Mesendoderm (in vitro differentiated cells): ENCODE measurements at regions not wholly inside any gene's neighbourhood (a gene's known extent, or its start where the extent isn't known, plus 50 kb on each side); places are given as distances from the start of the nearest gene placed in this dataset.

Source experiments
- DNase-seq: peaks from one replicate; pipeline ENCODE4 v3.0.0; 2013
- H2AK5ac ChIP-seq: 2 replicates; pipeline ENCODE4 v1.6.1; 2013; ENCODE audit warnings: low read length, inconsistent platforms
- H2BK120ac ChIP-seq: 2 replicates; pipeline ENCODE4 v1.6.1; 2013; ENCODE audit warnings: low read depth, mild to moderate bottlenecking, low read length, moderate library complexity, mixed read lengths
- H2BK15ac ChIP-seq: replicated peaks from 2 replicates; pipeline ENCODE4 v1.6.1; 2013; ENCODE audit warnings: low read depth, mild to moderate bottlenecking, moderate library complexity
- H2BK5ac ChIP-seq: 2 replicates; pipeline ENCODE4 v1.6.1; 2013; ENCODE audit warnings: low read length, inconsistent platforms
- H3K18ac ChIP-seq: 2 replicates; pipeline ENCODE4 v1.6.1; 2013; ENCODE audit warnings: mild to moderate bottlenecking, low read length, mixed read lengths
- H3K23ac ChIP-seq: one replicate; pipeline ENCODE4 v1.6.1; 2013; ENCODE audit warnings: low read length
- H3K27ac ChIP-seq: 2 replicates; pipeline ENCODE4 v1.5.1; 2013; ENCODE audit warnings: low read depth, mild to moderate bottlenecking, inconsistent platforms, low read length, moderate library complexity
- H3K27me3 ChIP-seq: 2 replicates; pipeline ENCODE4 v1.6.1; 2013; ENCODE audit warnings: low read length, control low read depth, mild to moderate bottlenecking, inconsistent platforms; ENCODE audit not compliant: insufficient read depth, poor library complexity
- H3K36me3 ChIP-seq: 2 replicates; pipeline ENCODE4 v1.6.1; 2013; ENCODE audit warnings: low read length, inconsistent platforms; ENCODE audit not compliant: control insufficient read depth, insufficient read depth
- H3K4ac ChIP-seq: one replicate; pipeline ENCODE4 v1.6.1; 2013; ENCODE audit warnings: low read depth, mild to moderate bottlenecking, low read length, moderate library complexity
- H3K4me1 ChIP-seq: 2 replicates; pipeline ENCODE4 v1.6.1; 2013; ENCODE audit warnings: low read depth, low read length, inconsistent platforms; ENCODE audit not compliant: control insufficient read depth
- H3K4me2 ChIP-seq: 2 replicates; pipeline ENCODE4 v1.6.1; 2013; ENCODE audit warnings: low read length
- H3K4me3 ChIP-seq: 2 replicates; pipeline ENCODE4 v1.5.1; 2013; ENCODE audit warnings: mild to moderate bottlenecking, low read length
- H3K56ac ChIP-seq: one replicate; pipeline ENCODE4 v1.6.1; 2013; ENCODE audit warnings: low read length
- H3K79me1 ChIP-seq: 2 replicates; pipeline ENCODE4 v1.6.1; 2013; ENCODE audit warnings: low read length, inconsistent platforms
- H3K79me2 ChIP-seq: 2 replicates; pipeline ENCODE4 v1.6.1; 2013; ENCODE audit warnings: mild to moderate bottlenecking, low read length; ENCODE audit not compliant: control insufficient read depth, insufficient read depth
- H3K9ac ChIP-seq: 2 replicates; pipeline ENCODE4 v1.6.1; 2013; ENCODE audit warnings: low read length, inconsistent platforms
- H4K5ac ChIP-seq: one replicate; pipeline ENCODE4 v1.6.1; 2013; ENCODE audit warnings: low read length
- H4K8ac ChIP-seq: one replicate; pipeline ENCODE4 v1.6.1; 2013; ENCODE audit warnings: low read depth, mild to moderate bottlenecking, control low read depth, low read length, moderate library complexity
- WGBS: extraction: QIAGEN DNeasy Blood & Tissue Kit; methylation state at CpG from one replicate; pipeline ENCODE4 v1.1.7; 2013; ENCODE audit warnings: low lambda C conversion rate, missing lambda C conversion rate; ENCODE audit not compliant: insufficient coverage; ENCODE audit errors: extremely low coverage; 5-methylcytosine and 5-hydroxymethylcytosine counted together

DNA sequence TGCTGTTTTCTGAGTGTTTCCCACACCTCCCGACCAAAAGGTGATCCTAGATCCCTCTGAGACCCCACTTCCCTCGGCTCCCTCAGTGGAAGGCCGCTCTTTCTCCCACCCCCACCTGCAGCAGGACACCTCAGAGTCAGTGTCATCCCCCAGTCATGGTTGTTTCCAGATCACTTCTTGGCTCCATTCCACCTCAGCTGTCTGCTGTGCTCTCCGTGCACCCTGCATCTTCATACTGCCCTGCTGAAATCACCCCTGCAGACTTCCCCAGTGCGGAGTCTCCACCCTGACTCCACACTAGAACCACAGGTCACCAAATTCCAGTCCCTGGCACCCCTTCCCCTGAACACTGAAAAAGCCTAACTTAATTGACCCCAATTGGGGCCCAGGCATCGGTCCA, 255.1 kb upstream of the CDYL start:
- no peak for DNase-seq
- H3K4ac ChIP-seq = no peak overlapping the region
- H2AK5ac ChIP-seq = no peak overlapping the region
- H3K56ac ChIP-seq = no peak overlapping the region
- no peak overlapping the region for H3K23ac ChIP-seq
- H2BK15ac ChIP-seq = no peak overlapping the region
- H3K4me3 ChIP-seq = no peak overlapping the region
- no peak overlapping the region for H2BK120ac ChIP-seq
- H3K18ac ChIP-seq = no peak overlapping the region
- H3K27me3 ChIP-seq = no peaks in the 10 kb centered on the region
- no peak overlapping the region for H4K8ac ChIP-seq
- H3K36me3 ChIP-seq = no peaks in the 10 kb centered on the region
- no peak overlapping the region for H3K27ac ChIP-seq
- H3K4me2 ChIP-seq = no peak overlapping the region
- H3K79me1 ChIP-seq = no peaks in the 10 kb centered on the region
- H3K4me1 ChIP-seq = no peaks in the 10 kb centered on the region
- no CpG with 5 or more reads among the region's 6 CpGs for WGBS
- no peaks in the 10 kb centered on the region for H3K79me2 ChIP-seq
- no peak overlapping the region for H4K5ac ChIP-seq
- no peak overlapping the region for H2BK5ac ChIP-seq
- no peak overlapping the region for H3K9ac ChIP-seq

DNA sequence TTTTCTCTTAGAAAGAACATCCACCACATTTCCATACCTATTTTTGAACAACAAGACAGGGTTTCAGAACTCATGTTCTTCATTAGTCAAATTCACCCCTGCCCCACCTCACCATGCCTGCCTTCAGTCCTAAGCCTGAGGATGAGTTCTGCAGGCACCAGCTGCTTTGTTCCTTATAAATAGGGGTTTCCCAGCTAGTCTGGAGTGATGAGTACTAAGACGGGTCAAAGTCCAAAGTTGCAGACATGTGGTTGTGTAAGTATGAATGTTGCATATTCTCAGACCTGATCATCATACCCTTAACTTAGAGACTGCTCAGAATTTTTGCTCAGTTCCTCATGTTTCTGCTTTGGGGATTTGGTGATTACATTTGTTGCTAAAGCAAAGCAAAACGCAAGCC, 257.7 kb upstream of the CDYL start:
- no peak overlapping the region for H3K4me2 ChIP-seq
- no peak for DNase-seq
- H3K79me1 ChIP-seq = no peaks in the 10 kb centered on the region
- no peak overlapping the region for H3K9ac ChIP-seq
- no peak overlapping the region for H3K56ac ChIP-seq
- no peaks in the 10 kb centered on the region for H3K4me1 ChIP-seq
- H2BK15ac ChIP-seq = no peak overlapping the region
- no peak overlapping the region for H2BK5ac ChIP-seq
- H3K4ac ChIP-seq = no peak overlapping the region
- no peaks in the 10 kb centered on the region for H3K27me3 ChIP-seq
- no peak overlapping the region for H2AK5ac ChIP-seq
- no peaks in the 10 kb centered on the region for H3K36me3 ChIP-seq
- H3K4me3 ChIP-seq = no peak overlapping the region
- H3K27ac ChIP-seq = no peak overlapping the region
- H4K8ac ChIP-seq = no peak overlapping the region
- H2BK120ac ChIP-seq = no peak overlapping the region
- WGBS = no CpG with 5 or more reads among the region's 2 CpGs
- no peak overlapping the region for H3K23ac ChIP-seq
- H4K5ac ChIP-seq = no peak overlapping the region
- H3K79me2 ChIP-seq = no peaks in the 10 kb centered on the region
- no peak overlapping the region for H3K18ac ChIP-seq

DNA sequence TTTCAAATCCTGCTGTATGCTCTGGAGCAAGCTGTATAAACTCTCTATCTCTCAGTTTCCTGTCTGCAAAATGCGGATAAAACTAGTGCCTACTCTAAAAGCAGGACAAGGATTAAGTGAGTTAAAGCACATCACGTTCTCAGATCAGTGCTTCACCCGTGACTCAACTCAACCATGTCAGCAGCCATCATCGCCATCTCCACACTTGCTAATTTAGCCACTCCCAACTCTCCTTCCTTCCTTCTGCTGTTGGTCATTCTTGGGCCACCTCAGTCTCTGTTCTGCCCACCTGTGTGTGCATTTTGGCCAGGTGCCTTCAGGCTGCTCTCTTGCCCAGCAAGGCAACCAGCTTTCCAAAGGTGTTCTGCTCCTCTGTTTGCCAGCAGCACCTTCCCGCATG, 260.0 kb upstream of the CDYL start:
- no peak for DNase-seq
- Histone ChIP-seq H3K79me2 (no peaks in the 10 kb centered on the region), H2AK5ac (no peak overlapping the region), H4K5ac (no peak overlapping the region), H3K4me2 (no peak overlapping the region), H3K56ac (no peak overlapping the region), H3K27ac (no peak overlapping the region), H3K4me1 (no peaks in the 10 kb centered on the region), H2BK5ac (no peak overlapping the region), H3K27me3 (no peaks in the 10 kb centered on the region), H4K8ac (no peak overlapping the region), H3K36me3 (no peaks in the 10 kb centered on the region), H3K4ac (no peak overlapping the region), H3K23ac (no peak overlapping the region), H3K9ac (no peak overlapping the region), H3K79me1 (no peaks in the 10 kb centered on the region), H3K18ac (no peak overlapping the region), H2BK15ac (no peak overlapping the region), H2BK120ac (no peak overlapping the region), H3K4me3 (no peak overlapping the region)
- WGBS = no CpG with 5 or more reads among the region's 5 CpGs

DNA sequence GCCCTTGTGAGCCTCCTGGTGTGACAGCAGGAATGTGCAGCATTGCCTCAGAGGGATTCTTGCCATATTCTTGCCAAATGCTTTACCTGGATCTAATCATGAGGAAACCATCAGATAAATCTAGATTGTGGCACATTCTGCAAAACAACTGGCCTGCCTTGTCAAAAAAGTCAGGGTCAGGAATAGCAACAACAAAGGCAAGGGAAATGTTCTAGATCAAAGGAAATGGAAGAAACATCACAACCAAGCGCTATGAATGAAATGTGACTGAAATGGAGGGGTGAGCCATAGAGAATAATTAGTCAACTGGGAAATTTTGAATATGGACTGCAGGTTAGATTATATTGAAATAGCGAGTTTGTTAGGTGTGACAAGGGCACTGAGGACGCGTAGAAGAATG, 262.6 kb upstream of the CDYL start:
- Histone ChIP-seq H2BK15ac (no peak overlapping the region), H4K5ac (no peak overlapping the region), H3K4me3 (no peak overlapping the region), H2AK5ac (no peak overlapping the region), H3K79me1 (no peaks in the 10 kb centered on the region), H3K27ac (no peak overlapping the region), H3K4me1 (no peaks in the 10 kb centered on the region), H3K79me2 (no peaks in the 10 kb centered on the region), H2BK5ac (no peak overlapping the region), H3K4me2 (no peak overlapping the region), H3K36me3 (no peaks in the 10 kb centered on the region), H3K23ac (no peak overlapping the region), H3K56ac (no peak overlapping the region), H2BK120ac (no peak overlapping the region), H3K27me3 (no peaks in the 10 kb centered on the region), H3K18ac (no peak overlapping the region), H3K9ac (no peak overlapping the region), H4K8ac (no peak overlapping the region), H3K4ac (no peak overlapping the region)
- DNase-seq = peak; percentile 22
- 100% methylated on average over 1 of the region's 4 CpGs for WGBS

DNA sequence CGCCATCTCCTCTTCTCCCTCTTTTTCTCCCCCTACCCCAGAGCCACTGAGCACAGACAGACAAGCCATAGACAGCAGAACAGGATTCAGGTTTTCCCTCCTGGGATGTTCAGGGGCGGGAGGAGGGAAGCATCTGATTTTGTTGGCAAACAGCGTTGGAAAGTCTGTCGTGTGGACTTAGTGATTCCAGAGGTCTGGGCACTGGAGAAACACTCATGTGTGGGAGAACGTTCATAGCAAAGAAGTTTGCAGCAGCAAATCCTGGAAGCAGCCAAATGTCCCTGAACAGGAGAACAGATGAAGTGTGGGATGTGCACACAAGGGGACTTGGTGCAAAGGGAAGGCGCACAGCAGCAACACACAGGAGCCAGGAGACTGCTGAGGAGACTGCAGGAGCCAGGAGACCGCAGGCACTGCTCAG, 264.1 kb upstream of the CDYL start:
- no peak overlapping the region for H3K27ac ChIP-seq
- H3K18ac ChIP-seq = no peak overlapping the region
- H3K79me2 ChIP-seq = no peaks in the 10 kb centered on the region
- H3K4me2 ChIP-seq = no peak overlapping the region
- no peak overlapping the region for H3K4me3 ChIP-seq
- H2BK15ac ChIP-seq = no peak overlapping the region
- DNase-seq = no peak
- no peak overlapping the region for H2AK5ac ChIP-seq
- H3K79me1 ChIP-seq = no peaks in the 10 kb centered on the region
- H4K8ac ChIP-seq = no peak overlapping the region
- no peak overlapping the region for H3K23ac ChIP-seq
- H4K5ac ChIP-seq = no peak overlapping the region
- WGBS = no CpG with 5 or more reads among the region's 7 CpGs
- no peaks in the 10 kb centered on the region for H3K4me1 ChIP-seq
- no peak overlapping the region for H3K4ac ChIP-seq
- no peaks in the 10 kb centered on the region for H3K36me3 ChIP-seq
- H3K56ac ChIP-seq = no peak overlapping the region
- no peak overlapping the region for H3K9ac ChIP-seq
- no peaks in the 10 kb centered on the region for H3K27me3 ChIP-seq
- H2BK5ac ChIP-seq = no peak overlapping the region
- no peak overlapping the region for H2BK120ac ChIP-seq

DNA sequence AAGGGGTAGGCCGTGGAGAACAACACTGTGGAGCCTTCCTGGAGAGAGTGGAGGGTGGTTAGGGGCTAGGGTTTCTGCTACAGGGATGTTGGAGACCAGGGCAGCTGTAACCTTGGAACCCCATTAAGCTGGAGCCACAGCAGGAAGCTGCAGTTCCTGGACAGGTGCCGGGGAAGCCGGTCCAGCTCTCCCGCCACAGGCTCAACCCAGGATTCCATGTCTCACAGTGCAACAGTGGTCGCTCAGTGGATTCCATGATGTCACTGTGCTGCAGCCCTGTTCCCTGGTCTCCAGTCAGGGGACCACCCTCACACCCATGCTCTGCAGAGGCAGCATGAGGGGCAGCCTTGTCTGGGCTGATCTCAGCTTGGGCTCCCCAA, 264.6 kb upstream of the CDYL start:
- Histone ChIP-seq H2AK5ac (no peak overlapping the region), H2BK120ac (no peak overlapping the region), H3K79me2 (no peaks in the 10 kb centered on the region), H3K79me1 (no peaks in the 10 kb centered on the region), H2BK15ac (no peak overlapping the region), H3K4me2 (no peak overlapping the region), H3K23ac (no peak overlapping the region), H3K36me3 (no peaks in the 10 kb centered on the region), H3K56ac (no peak overlapping the region), H2BK5ac (no peak overlapping the region), H3K9ac (no peak overlapping the region), H3K4me1 (no peaks in the 10 kb centered on the region), H4K5ac (no peak overlapping the region), H3K18ac (no peak overlapping the region), H4K8ac (no peak overlapping the region), H3K27me3 (no peaks in the 10 kb centered on the region), H3K4ac (no peak overlapping the region), H3K4me3 (no peak overlapping the region), H3K27ac (no peak overlapping the region)
- DNase-seq = no peak
- WGBS = no CpG with 5 or more reads among the region's 5 CpGs
